ENCODE measurements at regions not wholly inside any gene's neighbourhood (a gene's known extent, or its start where the extent isn't known, plus 50 kb on each side); places are given as distances from the start of the nearest gene placed in this dataset.

DNA sequence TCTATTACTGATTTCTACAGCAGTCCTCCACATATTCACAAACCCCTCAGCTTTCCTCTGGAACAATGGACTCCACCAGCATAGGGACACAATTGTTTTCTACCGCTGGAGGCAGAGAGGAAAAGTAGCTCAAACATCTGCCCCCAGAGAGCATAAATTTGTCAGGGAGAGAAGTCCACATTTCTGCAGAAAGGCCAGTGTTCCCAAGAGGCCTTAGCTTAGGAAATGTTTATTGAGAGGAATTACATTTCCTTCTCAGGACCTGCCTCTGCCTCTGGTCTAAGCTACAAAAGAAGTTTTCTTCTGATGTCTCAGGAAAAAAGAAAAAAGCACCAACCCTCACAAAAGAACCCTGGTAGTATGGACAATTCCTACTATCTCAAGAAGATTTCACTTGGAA lies 217.8 kb upstream of the BMP4 start:
- DNase-seq (ENCODE audit: low spot score), result no peak

DNA sequence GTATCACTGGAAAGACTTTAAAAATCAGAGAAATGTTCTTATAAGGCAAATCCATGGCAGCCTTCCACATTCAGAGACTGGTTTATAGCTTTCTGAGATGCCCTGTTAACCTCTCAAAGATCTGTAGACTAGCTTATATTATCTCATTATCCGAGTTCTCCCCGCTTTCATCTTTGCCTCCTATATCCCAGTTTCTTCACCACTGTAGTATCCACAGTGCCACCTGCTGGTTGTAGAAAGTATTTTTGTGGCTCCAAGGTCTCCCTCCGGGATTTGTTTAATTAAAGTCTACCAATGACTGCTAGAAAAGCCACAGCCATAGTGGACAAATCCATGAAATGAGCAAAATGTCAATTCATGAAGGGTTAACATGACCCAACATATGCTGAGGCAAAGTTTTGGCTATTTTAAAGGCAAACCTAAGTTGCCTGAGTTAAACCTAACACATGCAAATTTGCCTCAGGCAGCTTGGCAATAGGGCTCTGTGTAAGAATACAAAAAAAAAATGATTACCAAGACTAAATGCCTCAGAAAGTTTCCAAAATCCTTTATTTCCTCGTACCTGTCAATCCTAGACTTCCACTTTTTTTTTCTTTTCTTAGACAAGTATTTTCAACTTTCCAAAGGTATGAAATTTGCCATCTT lies 218.8 kb upstream of the BMP4 start:
- peak; percentile 80 for DNase-seq (ENCODE audit: low spot score)

DNA sequence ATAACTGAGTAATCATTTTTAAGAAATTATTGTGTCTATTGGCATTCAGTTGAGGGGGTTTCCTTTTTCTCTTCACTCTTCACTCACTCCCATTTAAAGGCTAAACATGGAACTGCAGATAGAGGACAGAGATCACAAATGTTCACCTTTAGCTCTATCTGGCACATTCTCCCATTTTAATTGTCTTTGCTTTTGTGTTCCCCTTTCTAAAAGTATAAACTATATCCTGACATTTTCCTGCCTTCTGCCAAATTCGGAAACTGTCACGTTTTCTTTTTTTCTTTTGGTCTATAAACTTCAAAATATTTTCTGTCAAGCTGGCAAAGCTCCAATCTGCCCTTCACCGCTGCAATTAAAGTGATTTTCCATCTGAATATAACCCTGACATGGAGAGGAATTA lies 219.8 kb upstream of the CDKN3 start:
- DNase-seq (ENCODE audit: low spot score), result no peak

DNA sequence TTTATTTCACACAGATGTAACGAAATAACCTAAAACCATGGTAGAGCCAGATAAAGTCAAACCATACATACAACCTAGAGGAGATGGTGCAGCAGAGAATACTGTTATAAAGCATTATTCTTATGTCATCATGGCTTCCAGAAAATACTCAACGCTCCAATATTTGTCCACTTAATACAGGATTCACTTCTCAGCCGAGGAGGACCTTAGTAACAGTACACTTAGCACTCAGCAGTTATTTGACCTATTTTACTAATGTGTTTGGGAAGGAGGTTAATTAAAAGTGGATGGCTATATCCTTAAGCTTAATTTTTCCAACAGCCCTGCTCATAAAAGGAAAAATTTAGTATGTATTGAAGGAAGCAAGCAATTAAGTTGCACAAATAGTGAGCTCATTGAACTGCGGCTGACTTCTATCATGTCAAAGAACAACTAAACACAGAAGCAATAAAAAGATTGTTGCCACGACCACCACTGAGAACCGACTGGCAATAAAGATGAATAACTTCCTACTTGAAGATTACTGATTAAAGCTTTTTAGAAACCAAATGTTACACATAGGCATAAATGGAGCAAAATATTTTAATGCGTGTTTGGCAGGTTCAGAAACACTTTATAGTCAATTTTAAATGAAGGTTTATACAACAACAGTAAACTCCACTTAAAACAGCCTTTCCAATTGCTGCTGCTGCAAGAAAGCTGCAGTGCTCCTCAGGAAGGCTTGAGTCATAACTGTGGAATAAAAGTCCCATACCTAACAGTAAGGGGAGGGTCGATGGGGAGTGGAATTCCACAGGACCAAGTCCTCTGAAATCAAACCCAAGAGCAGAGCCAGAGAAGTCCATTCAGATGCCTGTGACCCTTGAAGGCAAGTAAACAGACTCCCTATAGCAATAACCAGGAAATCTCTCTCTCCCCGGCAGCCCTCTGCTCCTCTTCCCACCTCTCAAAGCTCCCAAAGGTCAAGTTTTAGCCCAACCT lies 218.9 kb upstream of the CDKN3 start:
- DNase-seq (ENCODE audit: low spot score), result no peak

DNA sequence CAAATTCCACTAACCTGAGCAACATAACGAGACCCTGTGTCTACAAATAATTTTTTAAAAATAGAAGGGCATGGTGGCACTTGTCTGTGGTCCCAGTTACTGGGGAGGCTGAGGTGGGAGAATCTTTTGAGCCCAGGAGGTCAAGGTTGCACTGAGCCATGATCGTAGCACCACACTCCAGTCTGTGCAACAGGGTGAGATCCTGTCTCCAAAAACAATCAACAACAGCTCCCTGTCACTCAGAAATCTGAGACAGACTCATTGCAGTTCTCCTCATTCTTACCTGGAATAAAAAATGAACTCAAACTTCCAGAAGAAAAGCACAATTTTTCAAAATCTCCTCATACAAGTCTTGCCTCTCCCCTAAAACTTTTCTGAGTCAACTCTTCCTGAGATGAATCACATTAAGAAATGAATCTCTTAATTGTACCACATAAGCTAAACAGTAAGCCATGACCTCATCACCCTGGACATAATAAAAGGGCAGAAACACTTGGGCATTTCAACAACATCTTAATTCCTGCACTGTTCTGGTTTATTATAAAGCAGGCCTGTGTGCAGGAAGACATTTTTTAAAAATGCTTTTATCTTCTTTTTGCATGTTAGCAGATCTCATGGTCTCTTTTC lies 214.3 kb upstream of the CDKN3 start:
- DNase-seq (ENCODE audit: low spot score), result no peak

DNA sequence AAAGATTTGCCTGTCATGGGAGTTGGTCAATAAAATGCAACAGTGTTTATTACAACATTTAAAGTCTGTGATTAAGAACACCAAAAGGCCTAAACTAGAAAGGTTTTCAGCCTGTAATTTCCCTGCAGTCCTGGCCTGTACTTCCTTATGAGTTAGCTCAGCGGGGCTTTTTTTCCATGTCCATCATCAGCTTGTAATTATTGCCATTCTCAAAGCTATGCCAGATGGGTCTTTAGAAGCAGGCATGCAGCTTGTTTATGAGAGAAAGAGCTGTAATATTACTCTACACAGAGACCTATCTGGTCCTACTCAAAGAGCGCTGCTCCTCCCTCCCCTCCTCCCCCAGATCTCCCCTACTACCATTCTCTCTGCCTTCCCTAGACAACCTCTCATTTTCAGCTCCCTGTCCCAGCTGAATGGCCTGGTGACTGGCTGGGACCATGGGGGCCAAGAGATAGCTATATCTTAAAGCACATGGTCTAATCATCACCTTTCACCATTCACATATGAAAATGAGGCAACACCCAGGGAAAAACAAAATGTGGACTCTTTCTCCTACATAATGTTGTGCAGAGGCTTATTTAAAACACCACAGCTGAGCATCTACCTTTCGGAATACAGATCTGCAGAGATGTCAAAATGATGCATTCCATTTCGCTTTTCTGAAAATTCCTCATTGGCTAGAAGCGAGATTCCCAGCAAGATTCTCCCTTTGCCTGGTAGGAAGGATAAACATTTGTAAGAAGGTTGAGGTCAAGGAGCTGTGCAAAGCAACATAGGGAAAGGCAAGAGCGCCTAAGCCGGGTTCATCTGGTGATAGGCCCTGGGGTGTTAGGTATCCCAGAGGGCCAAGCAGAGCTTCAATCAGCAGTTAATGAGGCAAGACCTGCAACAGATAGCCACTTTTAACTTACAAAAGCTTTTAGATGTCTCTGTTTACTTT lies 209.7 kb upstream of the CDKN3 start:
- DNase-seq (ENCODE audit: low spot score), result no peak

DNA sequence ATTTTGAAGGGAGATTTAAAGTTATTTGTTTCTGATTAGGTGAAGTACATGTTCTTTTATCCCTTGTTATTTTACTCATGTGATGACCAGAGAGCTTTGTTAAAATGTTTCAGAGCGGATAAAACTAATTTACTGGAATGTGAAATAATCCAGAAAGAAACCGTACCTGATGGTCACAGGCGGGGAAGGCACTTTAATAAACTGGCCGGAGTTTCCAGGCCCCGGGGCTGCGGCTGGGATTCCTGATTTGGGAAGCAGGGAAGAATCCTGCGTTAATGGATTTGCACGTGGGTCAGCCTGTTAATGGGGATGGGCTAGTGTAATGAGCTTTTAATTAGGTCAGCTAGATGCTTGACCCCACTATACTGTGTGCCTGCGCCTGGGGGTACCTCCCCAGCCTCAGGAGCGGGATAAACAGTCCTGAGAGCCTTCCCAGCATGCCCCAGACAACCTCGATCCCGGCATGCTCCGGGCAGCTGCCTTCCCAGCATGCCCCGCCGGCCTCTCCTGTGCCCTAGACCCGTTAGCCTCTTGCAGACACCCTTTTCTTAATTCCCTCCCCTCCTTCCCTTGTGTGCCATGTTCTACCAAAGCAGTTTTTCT lies 208.6 kb upstream of the CDKN3 start:
- no peak for DNase-seq (ENCODE audit: low spot score)

DNA sequence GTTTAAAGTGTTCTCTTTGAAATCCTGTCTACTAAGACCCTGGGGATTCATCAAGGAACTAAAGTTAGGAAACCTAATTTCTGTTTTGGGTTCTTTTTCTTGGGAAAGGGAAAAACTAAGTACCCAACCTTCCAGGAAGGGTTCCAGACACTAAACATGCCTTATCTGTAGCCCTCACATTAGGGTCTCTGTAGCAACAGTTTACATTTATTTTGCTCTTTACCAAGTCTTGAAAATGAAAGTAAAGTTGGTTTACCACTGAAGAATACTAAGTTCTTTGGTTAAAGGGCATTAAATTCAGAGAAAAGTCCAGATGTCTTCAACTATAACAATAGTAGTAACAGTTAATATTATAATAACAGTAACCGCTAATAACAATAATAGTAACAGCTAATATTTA lies 207.5 kb upstream of the CDKN3 start:
- no peak for DNase-seq (ENCODE audit: low spot score)

DNA sequence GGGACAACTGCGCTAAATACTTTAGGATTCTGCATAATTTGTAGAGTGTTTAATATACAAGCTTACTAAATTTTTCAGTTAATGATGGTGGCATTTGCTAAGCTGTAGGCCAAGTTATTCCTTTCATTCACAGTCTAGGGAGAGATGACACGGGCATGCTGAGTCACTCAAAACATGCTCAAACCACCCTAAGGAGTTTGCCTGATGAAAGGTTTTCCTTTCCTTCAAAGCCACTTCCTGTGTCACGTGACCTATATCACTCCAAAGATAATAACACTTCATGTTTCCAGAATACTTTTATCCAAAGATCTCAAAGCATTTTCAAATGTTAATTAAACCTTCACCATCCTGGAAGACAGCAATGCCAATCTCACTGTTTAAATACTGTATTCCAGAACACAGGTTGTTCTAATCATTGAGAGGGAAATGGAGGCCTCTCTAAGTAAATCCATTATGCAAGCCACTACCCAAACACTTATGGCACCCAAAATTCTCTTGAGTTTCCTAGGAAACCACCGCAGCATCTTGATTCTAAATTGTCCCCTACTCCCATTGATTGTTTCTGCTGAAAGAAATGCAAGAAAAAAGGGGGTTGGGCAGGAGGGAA lies 207.0 kb upstream of the CDKN3 start:
- DNase-seq (ENCODE audit: low spot score), result no peak

DNA sequence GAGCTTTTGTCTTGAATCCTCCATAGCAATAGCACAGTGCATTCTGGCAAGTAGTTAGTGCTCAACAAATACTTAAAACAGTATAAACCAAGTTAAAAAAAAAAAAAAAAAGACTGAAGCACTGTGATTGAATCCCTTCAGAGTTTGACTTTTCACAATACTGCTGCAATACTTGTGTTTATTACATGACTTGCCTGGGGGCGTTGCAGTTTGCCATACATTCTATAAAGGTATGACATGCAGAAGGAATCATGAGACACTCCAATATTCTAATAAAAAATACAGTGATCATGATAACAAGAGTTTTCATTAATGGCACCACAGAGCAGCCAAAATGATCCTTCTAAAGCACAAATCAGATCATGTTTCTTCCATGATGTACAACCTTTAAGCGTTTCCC lies 205.0 kb upstream of the CDKN3 start:
- DNase-seq (ENCODE audit: low spot score), result no peak

DNA sequence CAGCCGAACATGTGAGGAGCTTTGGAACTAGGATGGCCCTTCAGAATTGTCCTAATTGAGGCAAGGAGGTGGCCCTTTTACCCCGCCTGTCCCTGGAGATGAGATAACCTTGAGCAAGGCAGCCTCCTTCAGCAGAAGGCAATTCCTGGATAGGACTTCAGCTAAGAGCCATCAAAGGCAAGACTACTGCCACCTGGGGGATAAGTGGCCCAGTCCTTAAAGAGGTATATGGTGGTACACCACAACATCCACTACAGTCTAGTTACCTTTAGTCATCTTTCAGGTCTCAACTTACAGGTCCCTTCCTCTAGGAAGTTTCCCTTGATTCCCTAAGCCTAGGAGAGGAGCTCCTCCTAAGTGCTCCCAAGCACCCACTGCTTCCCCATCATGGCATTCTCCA lies 204.2 kb upstream of the CDKN3 start:
- DNase-seq (ENCODE audit: low spot score), result no peak

DNA sequence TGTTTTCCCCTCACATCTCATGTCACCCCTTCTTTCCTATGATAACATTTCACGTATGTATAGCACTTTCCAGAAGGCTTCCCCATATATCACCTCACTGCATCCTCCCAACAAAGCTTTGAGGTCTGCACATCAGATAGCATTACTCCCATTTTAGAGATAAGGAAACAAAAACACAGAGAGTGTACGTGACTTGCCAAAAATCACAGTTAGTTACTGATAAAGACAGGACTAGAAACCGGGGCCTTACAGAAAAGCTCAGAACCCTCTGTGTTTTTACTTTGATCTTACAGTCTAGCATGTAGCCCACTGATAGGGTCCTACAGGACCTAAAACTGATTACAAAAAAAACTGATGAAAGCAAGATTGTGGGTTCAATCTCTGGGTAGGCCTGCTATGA lies 202.9 kb upstream of the CDKN3 start:
- DNase-seq (ENCODE audit: low spot score), result no peak

DNA sequence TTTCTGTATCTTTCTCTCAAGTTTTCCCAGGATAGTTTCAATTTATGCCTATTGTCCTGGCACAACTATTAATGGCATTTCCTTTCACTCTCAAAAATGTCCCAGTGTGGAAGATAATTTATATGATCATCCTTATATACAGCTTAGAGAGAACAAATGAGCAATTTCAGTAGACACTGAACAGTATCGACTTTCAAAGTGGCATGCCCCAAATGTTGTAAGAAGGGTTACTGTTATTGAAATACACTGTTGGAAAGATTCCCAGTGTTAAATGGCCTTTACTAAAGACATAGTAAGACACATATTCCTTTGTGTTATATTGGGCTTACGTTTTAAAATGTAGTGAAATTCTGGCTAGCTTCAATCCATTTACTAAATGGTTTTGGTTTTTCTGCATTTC lies 202.3 kb upstream of the CDKN3 start:
- DNase-seq (ENCODE audit: low spot score), result no peak

DNA sequence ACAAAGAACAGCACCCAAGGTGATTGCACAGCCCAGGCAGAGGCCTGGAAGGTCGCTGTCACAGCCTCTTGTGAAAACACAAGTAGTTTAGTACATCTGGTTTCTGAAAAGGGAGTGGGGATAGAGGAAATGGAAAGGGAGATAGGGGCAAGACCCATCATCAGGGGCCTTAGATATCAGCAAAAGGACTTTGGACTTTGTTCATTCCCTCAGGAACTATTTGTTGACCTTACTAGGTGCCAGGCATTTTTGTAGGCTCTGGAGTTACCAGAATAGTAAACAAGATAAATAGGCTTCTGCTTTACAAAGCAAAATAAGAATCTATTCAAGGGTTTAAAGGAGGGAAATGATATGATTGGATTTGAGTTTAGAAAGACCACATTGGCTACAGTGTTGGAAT lies 199.4 kb upstream of the CDKN3 start:
- DNase-seq (ENCODE audit: low spot score), result no peak

DNA sequence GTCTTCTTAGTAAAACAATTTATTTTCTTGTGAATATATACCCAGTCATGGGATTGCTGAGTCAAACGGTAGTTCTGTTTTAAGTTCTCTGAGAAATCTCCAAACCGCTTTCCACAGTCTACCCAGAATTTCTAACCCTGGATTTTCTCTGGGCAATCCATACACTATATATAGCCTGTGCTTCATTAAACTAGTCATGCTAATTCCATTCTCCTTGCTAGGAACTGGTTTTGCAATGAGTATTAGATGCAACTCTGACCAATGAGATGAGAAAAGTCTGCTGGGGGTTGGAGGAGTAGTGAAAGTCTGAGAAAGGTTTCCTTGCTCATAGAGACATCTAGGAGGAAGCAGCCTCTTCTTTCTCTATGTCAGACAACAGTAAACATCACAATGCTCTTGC lies 196.1 kb upstream of the CDKN3 start:
- DNase-seq (ENCODE audit: low spot score), result no peak

DNA sequence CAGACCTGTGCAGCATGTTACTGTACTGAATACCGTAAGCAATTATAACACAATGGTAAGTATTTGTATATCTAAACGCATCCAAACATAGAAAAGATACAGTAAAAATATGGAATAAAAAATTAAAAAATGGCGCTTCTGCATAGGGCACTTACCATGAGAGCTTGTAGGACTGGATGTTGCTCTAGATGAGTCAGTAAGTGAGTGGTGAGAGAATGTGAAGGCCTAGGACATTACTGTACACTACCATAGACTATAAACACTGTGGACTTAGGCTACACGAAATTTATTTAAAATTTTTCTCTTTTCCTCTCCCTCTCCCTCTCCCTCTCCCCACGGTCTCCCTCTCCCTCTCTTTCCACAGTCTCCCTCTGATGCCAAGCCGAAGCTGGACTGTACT lies 194.5 kb upstream of the CDKN3 start:
- no peak for DNase-seq (ENCODE audit: low spot score)

DNA sequence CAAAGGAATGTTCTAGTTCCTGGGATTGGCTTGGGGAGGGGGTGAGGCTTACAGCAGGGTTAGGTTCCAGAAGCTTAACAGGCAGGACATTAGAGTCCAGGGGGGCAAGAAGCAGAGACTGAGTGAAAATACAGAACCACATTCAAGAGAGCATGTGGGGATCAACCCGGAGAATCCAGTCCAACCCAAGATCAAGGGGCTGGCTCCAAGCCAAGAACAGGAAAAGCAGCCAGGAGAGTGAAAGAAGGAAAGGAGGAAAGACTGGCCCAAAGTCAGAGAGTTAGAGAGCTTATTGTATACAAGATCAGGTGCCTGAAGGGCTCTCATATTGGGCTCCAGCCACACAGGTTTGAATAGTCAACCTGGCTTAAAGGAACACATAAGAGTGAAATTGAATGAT lies 190.3 kb upstream of the CDKN3 start:
- no peak for DNase-seq (ENCODE audit: low spot score)

DNA sequence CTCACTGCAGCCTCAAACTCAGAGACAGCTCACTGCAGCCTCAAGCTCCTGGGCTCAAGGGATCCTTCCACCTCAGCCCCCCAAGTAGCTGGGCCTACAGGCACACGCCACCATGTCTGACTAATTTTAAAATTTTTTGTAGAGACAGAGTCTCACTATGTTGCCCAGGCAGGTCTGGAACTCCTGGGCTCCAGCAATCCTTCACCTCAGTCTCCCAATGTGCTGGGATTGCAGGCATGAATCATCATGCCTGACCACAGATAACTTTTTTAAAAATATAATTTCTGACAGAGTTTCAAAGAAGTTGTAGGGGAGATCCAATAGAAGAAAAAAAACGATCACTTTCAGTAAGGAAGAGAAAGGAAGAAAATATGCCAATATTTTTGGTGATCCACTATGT lies 189.7 kb upstream of the CDKN3 start:
- DNase-seq (ENCODE audit: low spot score), result no peak

DNA sequence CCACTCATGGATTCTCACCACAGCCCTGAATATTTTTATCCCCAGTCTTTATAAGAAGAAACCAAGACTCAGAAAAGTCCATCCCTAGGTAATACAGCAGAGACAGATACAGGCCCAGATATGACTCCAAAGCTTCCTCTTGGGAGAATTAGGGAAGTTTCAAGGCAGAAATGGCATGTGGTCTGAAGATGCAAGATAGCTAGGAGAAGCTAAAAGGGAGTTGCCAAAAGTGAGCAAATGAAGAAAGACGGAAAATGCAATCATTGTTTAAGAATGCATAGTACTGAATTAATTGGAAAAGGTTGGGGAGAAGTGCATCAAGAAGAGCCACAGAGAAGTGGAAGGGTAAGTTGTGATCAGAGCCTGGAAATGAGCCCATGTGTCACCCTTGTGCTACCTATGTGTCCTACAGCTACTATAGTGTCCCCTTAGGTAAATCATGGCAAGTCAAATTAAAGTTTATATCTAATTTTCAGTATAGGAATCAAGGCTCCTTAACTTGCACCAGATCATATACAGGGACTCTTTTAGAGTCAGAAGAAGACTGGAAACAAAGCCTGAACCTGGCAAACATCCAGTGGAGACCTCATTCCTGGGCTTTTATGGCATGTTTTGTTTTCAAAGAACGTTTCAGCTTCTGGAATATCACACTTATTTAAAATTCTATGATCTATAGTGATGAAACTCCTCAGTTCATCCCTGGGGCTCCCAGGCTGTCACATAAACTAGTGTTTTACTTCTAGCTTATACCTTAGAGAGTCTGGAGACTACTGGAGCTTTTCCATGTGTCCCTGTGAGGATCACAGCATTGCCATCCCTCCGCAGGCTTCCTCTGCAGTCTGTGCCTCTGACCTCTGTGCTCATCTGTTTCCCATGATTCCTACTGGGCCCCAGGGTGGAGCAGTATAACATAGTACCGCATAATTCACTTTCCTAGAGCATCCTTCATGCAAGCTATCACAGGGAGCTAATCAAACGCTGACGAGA lies 189.0 kb upstream of the CDKN3 start:
- DNase-seq (ENCODE audit: low spot score), result no peak

DNA sequence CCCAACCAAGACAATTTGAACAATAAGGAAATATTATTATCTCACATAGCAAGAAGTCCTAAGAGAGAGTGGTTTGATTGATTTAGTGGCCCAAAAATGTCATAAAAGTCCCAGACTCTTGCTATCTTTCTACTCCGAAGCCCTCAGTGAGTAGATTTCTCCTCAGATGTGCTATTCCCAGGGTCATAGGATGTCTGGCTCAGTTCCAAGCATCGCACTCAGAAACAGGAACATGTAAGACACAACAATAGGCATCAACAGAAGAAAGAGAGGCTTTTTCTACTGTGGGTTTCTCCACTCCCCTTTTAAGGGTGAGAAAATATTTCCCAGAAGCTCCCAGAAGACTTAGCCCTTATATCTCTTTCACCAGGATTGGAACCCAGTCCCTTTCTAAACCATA lies 188.1 kb upstream of the CDKN3 start:
- DNase-seq (ENCODE audit: low spot score), result no peak
